GM23248 (cell line): ENCODE measurements at regions not wholly inside any gene's neighbourhood (a gene's known extent, or its start where the extent isn't known, plus 50 kb on each side); places are given as distances from the start of the nearest gene placed in this dataset.

Experiments
- EZH2 ChIP-seq: fragments of 200-600 bp; sonication (generic); IDR thresholded peaks from 2 replicates; pipeline ENCODE4 v1.6.1; 2018; ENCODE audit warnings: antibody characterized with exemption, mild to moderate bottlenecking; ENCODE audit not compliant: insufficient read depth, poor library complexity, severe bottlenecking
- EZH2phosphoT487 ChIP-seq: fragments of 200-600 bp; sonication (generic); IDR thresholded peaks from 2 replicates; pipeline ENCODE4 v1.6.1; 2018; ENCODE audit warnings: antibody characterized with exemption, moderate library complexity, mild to moderate bottlenecking, low read depth; ENCODE audit not compliant: insufficient read depth

- TF ChIP-seq EZH2phosphoT487 (no peak), EZH2 (no peak)
Measured at GRCh38 chr16:72644911-72645310, 403.0 kb downstream of the ZFHX3 start.
